Mesothelial cell of epicardium (in vitro differentiated cells): ENCODE measurements at regions not wholly inside any gene's neighbourhood (a gene's known extent, or its start where the extent isn't known, plus 50 kb on each side); places are given as distances from the start of the nearest gene placed in this dataset.

ENCODE experiments used
- DNase-seq, 2 experiments: peaks; one replicate each; pipeline ENCODE4 v3.0.0; 2021; ENCODE audit warnings: low spot score in 2 of 2; ENCODE audit not compliant: unreplicated experiment in 2 of 2
- H3K27ac Mint-ChIP-seq: 2 replicates; pipeline ENCODE4 v1.8.0; 2021; ENCODE audit warnings: mixed read lengths
- H3K27me3 Mint-ChIP-seq: 2 replicates; pipeline ENCODE4 v1.8.0; 2021; ENCODE audit warnings: low read depth, mixed read lengths
- H3K36me3 Mint-ChIP-seq: 2 replicates; pipeline ENCODE4 v1.8.0; 2021; ENCODE audit warnings: mixed read lengths
- H3K4me1 Mint-ChIP-seq: 2 replicates; pipeline ENCODE4 v1.8.0; 2021; ENCODE audit warnings: mixed read lengths
- H3K4me3 Mint-ChIP-seq: 2 replicates; pipeline ENCODE4 v1.8.0; 2021; ENCODE audit warnings: mild to moderate bottlenecking, moderate library complexity, mixed read lengths
- H3K9me3 Mint-ChIP-seq: 2 replicates; pipeline ENCODE4 v1.8.0; 2021; ENCODE audit warnings: mixed read lengths
- TF ChIP-seq, protein P1 (sequence below): fragments of 200-600 bp; sonication (generic); IDR thresholded peaks from one replicate; pipeline ENCODE4 v1.5.0; 2021; ENCODE audit warnings: antibody characterized with exemption; ENCODE audit not compliant: unreplicated experiment

- H3K27me3 Mint-ChIP-seq: no peaks in the 10 kb centered on the region
- H3K36me3 Mint-ChIP-seq: no peaks in the 10 kb centered on the region
- H3K27ac Mint-ChIP-seq: peak overlapping the region; percentile 64
- no peaks in the 10 kb centered on the region for H3K9me3 Mint-ChIP-seq
- DNase-seq: no peak
- peaks cover 89% of the 10 kb centered on the region for H3K4me1 Mint-ChIP-seq
- no peak overlapping the region for H3K4me3 Mint-ChIP-seq
- TF ChIP-seq, protein P1, sequence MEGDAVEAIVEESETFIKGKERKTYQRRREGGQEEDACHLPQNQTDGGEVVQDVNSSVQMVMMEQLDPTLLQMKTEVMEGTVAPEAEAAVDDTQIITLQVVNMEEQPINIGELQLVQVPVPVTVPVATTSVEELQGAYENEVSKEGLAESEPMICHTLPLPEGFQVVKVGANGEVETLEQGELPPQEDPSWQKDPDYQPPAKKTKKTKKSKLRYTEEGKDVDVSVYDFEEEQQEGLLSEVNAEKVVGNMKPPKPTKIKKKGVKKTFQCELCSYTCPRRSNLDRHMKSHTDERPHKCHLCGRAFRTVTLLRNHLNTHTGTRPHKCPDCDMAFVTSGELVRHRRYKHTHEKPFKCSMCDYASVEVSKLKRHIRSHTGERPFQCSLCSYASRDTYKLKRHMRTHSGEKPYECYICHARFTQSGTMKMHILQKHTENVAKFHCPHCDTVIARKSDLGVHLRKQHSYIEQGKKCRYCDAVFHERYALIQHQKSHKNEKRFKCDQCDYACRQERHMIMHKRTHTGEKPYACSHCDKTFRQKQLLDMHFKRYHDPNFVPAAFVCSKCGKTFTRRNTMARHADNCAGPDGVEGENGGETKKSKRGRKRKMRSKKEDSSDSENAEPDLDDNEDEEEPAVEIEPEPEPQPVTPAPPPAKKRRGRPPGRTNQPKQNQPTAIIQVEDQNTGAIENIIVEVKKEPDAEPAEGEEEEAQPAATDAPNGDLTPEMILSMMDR: no peak
Observed at GRCh38 chr3:25292595-25292994, 135.5 kb upstream of the RARB start.

- H3K4me3 Mint-ChIP-seq: peak overlapping the region; percentile 5
- TF ChIP-seq, protein P1: no peak
- no peaks in the 10 kb centered on the region for H3K27me3 Mint-ChIP-seq
- no peaks in the 10 kb centered on the region for H3K36me3 Mint-ChIP-seq
- H3K27ac Mint-ChIP-seq: peak overlapping the region; percentile 97
- DNase-seq: no peak
- no peaks in the 10 kb centered on the region for H3K9me3 Mint-ChIP-seq
- H3K4me1 Mint-ChIP-seq: peaks cover 92% of the 10 kb centered on the region
Observed at GRCh38 chr3:25293736-25294135, 134.3 kb upstream of the RARB start.

DNA sequence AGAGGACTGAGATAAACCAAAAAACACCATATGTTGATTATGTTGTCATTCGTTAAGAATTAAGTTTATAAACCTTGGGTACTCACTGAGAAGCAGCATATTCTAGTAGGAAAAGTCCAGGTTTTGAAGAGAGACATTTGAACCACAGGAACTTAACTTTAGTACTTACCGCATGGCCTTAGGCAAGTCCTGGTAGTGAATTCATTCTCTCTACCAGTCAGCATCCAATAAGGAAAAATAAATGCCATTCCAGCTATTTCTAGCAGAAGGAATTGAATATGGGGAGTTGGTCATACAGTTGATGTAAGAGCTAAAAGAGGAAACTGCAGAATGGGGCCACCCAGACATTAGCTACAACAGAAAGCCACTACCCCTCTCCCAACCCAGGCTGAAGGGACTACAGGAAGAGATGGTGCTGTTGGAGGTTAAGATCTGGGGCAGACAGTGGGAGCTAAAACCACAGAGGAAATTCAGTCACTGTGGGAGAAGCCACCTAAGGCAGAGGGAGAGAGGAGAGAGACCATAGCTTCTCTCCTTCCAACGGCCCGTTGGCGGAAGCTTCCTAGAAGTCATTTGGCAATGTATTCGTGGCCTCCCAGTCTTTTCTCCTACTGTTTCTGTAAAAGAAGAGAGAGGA, 133.8 kb upstream of the RARB start:
- Mint-ChIP-seq H3K9me3 (no peaks in the 10 kb centered on the region), H3K4me1 (peaks cover 90% of the 10 kb centered on the region), H3K27me3 (no peaks in the 10 kb centered on the region), H3K27ac (peak overlapping the region; percentile 97), H3K4me3 (no peak overlapping the region), H3K36me3 (no peaks in the 10 kb centered on the region)
- TF ChIP-seq, protein P1: no peak
- DNase-seq: no peak

DNA sequence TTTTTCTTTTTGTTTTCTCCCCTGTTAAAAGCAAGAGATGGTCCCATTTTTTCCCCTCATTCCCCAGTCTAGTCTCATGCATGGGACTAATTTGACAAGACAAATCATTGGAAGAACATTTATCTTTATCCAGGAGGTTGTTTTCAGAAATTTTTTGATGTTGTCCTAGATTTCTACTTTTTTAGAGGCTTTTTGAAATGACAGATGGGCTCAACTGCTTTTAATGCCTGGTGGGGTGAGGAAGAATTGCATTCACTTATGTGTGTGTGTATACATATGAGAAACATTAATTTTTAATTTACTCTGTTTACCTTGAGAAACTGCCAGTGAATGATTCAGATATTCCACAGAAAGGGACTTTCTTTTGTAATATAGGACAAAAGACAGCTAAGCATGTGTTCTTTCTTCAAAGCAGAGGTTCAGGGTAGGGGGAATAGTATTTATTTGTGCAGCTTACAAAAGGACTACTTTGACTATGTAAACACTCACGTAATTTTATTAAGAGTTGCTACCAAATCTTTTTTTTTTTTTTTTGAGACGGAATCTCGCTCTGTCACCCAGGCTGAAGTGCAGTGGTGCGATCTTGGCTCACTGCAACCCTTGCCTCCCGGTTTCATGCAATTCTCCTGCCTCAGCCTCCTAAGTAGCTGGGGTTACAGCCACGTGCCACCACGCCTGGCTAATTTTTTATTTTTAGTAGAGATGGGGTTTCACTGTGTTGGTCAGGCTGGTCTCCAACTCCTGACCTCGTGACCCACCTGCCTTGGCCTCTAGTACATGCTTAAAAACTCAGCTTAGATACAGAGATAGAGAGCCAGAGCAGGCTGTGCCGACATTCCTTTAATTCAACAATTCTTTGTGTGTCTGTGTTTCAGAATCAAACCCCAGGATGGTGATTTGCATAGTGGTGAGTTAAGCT, 130.1 kb upstream of the RARB start:
- TF ChIP-seq, protein P1: peak; percentile 40
- Mint-ChIP-seq H3K36me3 (no peaks in the 10 kb centered on the region), H3K9me3 (no peaks in the 10 kb centered on the region), H3K4me3 (no peak overlapping the region), H3K27me3 (no peaks in the 10 kb centered on the region), H3K27ac (peak overlapping the region; percentile 80), H3K4me1 (peaks cover 62% of the 10 kb centered on the region)
- DNase-seq: no peak

GRCh38 chr3:25300141-25300540, 127.9 kb upstream of the RARB start:
- no peaks in the 10 kb centered on the region for H3K36me3 Mint-ChIP-seq
- peak overlapping the region; percentile 49 for H3K27ac Mint-ChIP-seq
- no peak overlapping the region for H3K4me3 Mint-ChIP-seq
- H3K27me3 Mint-ChIP-seq: no peaks in the 10 kb centered on the region
- DNase-seq: no peak
- H3K9me3 Mint-ChIP-seq: no peaks in the 10 kb centered on the region
- peaks cover 62% of the 10 kb centered on the region for H3K4me1 Mint-ChIP-seq
- TF ChIP-seq, protein P1: no peak
